ENCODE measurements at regions not wholly inside any gene's neighbourhood (a gene's known extent, or its start where the extent isn't known, plus 50 kb on each side); places are given as distances from the start of the nearest gene placed in this dataset.
"Not testable (repeated sequence)": the region's sequence is repeated elsewhere in the genome, so short reads cannot be mapped to it uniquely, and the experiment has no call there.

DNA sequence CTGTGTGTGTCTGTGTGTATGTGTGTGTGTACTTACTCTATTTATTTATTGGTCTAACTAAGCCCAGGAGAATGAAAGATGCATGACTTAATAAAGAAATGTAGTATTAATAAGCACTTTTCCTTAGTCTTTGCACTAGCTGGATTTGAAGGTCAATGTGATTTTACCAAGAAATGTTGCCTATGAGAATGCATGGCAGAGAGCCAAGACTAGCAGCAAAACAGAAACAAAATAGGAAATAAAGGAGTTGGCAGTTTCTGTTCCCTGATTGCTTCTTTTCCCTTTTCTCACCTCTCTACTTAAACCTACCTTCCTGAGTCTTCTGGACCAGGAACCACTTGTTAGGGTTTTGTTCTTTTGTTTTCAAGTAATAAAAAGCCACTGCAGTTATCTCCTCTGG lies 286.1 kb downstream of the KCTD12 start:
- DNase-seq = no peak

DNA sequence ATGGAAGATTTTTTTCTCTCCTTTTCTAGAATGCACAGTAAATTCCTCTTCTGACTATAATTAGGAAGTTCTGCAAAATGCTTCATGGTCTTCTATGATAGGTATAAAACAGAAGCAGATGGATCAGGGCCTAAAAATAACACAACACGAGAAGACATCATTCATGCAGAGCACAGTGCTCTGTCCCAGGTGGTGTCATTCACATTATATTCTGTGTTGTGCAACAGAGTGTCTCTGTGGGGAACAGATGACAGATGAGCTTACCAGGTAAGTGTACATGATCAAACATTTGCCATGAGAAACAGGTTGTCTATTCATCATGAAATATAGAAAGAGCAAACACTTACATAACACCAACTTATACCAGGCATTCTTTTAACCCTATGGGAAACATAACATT lies 288.3 kb downstream of the KCTD12 start:
- peak; percentile 7 for DNase-seq

DNA sequence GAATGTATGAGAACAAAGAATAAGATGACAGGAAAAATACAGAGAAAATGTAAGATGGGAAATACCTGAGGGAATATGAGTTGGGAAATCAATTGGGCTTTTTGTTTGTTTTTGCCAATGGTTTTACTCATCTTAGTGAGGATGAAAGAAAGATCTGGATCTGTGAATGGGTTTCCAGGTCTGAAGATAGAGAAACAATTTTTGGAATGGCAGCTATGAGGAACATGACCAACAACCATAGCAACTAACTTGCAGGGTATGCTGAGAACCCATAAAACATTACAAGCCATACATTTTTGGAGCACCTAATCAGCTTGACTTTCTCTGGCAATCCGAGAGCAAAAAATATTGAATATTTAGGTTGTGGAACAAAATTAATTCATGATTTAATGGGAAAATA lies 290.0 kb downstream of the KCTD12 start:
- no peak for DNase-seq

DNA sequence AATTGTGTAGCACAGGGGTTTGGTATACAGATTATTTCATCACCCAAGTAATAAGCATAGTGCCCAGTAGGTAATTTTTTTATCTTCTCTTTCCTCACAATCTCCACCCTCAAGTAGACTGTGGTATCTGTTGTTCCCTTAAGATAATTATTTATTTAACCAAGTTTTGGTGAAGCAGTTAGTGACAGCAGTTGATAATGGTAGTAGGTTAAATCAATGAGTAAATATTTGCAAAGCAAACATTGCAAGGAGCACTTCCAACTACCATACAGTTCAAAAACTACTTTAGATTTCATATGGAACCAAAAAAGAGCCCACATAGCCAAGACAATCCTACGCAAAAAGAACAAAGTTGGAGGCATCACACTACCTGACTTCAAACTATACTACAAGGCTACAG lies 291.8 kb downstream of the KCTD12 start:
- DNase-seq = no peak

DNA sequence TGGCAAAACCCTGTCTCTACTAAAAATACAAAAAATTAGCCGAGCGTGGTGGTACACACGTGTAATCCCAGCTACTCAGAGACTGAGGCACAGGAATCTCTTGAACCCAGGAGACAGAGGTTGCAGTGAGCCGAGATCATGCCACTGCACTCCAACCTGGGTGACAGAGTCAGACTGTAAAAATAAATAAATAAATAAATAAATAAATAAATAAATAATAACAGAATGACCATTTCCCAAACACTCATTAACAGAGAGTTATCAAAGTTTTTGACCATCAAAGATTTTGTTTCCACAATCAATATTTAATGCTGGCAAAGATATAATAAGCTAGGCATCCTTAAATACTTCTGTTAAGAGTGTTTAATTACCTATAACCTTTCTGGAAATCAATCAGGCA lies 299.4 kb downstream of the KCTD12 start:
- no peak for DNase-seq

DNA sequence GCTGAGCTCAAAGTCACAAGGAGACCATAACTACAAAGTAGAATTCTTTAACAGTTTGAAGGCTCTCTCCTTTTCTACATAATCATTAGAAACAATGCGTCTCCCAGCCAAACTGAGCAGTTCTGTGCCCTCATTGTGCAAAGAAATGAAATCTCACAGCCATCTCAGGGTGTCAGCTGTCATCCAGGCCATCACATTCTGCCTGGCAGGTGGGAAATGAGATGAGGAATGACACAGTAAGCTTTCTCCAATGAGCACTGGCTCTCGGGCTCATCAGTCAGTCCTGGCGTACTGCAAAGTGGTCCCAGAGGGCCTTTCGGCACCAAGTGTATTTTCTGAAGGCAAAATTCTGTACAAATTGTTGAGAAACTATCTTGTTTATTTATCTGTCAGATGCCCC lies 306.5 kb downstream of the KCTD12 start:
- no peak for DNase-seq

DNA sequence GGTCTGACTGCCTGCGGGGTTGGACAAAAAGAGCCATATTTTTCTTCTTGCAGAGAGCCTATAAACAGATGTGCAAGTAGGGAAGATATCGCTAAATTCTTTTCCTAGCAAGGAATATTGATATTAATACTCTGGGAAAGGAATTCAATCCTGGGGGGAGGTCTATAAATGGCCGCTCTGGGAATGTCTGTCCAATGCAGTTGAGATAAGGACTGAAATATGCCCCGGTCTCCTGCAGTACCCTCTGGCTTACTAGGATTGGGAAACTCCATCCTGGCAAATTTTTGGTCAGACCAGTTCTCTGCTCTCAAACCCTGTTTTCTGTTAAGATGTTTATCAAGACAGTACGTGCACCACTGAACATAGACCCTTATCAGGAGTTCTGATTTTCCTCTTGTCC lies 310.6 kb downstream of the KCTD12 start:
- DNase-seq = not testable (repeated sequence)

DNA sequence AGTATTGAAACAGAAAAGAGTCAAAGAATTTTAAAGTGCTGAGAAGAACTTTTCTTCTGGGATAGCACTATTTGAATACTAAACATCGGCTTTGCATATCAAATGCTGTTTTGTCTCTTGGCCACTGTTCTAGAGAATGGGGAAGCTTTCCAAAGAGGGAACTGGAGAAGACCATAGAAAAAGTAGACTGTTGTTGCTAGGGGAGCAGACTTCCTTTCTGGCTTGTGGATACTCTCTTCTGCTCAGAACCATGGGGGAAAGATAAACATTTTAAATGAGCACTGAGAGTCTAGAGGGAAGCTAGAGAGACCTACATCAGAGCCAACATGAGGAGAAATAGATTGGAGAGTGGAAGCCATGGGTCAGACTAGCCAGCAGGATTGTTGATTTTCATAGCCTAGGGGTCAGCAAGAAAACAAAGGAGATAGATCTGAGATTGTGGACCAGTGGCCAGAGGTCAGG lies 315.7 kb downstream of the KCTD12 start:
- no peak for DNase-seq

DNA sequence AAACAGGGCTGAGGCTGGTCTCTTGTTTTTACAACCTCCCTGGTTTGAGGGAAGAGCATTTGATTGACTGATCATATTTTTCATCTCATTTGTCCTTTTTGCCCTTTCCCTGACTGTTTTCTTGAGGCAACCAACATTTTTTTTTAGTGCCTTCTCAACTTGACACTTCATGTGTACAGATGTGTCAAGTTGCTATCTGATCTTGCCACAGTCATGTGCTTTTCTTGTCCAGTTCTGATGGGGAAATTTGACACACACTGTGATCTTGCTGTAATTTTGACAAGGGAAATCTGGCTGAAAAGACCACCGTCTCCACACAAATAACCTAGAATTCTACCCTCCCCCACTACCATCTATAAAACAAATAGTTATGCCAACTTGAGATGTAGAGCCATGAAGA lies 329.6 kb downstream of the KCTD12 start:
- no peak for DNase-seq

DNA sequence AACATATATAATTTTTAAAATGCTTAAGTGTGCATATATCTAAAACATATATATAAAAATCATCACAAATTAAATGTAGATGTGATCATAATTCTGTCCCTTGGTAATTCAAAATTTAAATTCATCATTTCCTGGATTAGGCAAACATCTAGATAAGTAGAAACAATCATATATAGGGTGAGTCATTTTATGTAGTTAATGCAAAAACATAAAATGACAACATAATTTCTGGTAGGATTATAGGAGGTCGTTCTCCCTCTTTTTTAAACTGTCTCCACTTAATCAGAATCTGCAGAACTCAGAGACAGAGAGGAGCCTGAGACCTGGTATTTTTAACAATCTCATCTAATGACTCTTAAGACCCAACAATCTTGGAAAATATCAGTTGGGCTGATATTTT lies 333.4 kb downstream of the KCTD12 start:
- DNase-seq = no peak

DNA sequence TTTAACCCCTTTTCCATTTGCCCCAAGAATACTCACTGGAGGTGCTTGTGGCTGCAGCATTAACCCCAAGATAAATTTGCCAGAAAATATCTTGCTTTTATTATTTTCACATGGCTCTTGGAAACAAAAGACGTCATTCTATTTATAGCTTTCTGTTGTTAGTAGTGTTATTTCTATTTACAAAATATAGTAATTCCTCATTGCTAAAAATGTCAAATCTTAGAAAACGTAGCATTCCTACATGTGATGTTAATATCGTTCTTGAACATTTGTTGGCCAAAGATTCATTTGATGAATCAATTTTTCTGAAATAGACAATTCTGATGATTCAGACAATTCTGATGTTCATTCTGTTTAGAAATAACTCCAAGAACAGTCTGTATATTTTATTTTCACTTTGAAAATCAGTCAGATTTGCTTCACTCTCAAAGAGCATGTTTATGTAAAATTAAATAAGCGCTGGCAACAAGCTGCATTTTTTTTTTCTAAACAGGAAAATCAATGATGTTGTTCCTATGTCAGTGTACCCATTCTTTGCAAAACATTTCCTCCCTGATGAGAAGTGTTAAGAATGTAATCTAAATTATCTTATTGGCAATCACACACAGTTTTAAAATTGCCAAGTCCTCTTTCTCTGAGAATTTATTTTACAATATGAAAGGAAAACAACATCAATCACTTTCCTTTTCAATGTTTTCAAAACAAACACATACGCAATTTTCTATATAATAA lies 334.0 kb downstream of the KCTD12 start:
- no peak for DNase-seq

DNA sequence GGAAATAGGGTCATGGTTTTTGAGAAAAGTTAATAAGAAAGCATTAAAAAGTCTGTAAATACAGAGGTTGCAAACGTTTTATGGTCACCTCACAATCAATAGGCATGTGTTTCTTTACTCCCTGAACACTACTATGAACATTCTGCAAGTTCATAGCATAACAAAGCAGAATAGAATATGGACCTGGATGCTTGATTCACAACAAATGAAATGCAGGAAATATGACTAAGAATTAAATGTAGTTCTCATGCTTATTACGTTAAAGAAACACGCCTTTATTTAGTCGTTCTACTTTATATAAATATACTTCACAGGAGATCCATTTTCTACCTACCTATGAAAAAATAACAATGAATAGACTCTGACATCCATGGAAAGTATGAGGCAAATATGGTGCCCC lies 344.0 kb downstream of the KCTD12 start:
- DNase-seq = no peak

DNA sequence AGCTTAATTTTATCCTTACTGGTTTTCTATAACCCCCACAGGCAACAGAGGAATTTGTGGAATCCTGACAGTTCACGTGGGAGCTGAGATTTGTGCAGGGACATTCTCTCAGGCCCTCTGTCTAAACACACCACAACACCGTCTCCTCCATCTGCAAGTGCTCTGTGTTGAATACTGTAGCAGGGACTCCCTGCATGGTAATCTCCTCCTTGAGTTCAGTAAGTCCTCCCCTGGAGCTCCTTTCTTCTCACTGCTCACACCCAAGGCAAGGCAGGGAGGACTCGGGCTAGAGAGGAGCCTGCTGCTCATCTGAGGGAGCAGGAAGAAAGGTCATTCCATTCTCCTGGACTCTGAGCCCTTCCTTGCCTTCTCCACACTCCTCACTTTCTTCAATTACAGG lies 348.2 kb downstream of the KCTD12 start:
- no peak for DNase-seq

DNA sequence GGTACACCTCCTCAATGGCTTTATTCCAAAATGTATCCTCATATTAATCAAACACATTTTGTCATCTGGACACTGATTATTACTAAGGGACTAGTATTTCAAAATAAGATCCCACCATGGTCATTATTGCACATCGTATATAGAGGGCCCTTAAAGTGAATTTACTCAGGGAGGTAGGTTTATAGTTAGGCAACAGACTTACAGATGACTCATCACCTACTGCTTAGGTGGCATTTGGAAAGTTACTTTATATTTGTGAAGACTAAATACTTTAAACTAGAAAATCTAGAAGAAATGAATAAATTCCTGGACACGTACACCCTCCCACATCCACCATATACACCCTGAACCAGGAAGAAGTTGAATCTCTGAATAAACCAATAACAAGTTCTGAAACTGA lies 353.0 kb downstream of the KCTD12 start:
- no peak for DNase-seq

DNA sequence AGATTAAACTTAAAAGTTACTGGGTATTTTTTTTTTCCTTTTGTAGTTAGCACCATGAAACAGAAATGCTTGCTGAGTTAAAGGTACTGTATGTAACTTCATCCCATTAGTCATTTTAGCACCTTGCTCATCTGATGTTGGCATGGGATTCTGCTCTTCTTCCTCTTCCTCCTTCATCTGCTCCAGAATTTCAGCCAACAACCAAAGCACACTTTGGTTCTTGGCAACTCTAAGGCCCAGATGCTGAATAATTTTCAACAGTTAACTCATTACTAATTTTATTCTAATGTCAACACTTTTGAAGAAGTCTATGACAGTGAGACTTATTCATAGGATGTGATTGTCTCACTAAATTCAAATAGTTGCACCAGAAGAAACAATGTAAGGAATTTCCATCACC lies 359.2 kb downstream of the KCTD12 start:
- no peak for DNase-seq

DNA sequence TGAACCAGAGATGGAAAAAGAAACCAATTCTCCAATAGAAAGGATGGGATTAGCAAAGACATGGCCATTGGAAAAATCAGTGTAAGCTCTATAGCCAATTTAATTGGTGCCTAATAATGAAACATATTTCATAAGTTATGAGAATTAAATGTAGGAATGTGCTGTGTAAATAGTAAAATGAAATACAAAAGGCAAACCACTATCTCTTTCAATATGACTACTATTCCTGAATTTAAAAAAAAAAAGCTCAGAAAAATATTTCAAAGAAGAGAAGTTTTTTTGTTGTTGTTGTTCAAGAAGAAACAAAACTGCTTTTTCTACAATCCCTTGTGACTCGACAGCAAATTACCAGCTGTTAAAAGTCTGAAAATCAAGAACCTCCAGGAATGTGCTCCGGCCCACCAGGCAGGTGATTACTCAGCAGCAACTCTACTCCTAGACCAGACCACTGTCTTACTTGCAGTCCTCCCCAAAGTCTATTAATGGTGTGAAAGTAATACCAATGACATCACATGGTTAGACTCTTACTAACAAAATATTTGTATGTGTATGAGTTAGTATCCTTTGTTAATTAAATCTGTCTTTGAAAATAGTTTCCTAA lies 362.4 kb downstream of the KCTD12 start:
- DNase-seq = no peak

DNA sequence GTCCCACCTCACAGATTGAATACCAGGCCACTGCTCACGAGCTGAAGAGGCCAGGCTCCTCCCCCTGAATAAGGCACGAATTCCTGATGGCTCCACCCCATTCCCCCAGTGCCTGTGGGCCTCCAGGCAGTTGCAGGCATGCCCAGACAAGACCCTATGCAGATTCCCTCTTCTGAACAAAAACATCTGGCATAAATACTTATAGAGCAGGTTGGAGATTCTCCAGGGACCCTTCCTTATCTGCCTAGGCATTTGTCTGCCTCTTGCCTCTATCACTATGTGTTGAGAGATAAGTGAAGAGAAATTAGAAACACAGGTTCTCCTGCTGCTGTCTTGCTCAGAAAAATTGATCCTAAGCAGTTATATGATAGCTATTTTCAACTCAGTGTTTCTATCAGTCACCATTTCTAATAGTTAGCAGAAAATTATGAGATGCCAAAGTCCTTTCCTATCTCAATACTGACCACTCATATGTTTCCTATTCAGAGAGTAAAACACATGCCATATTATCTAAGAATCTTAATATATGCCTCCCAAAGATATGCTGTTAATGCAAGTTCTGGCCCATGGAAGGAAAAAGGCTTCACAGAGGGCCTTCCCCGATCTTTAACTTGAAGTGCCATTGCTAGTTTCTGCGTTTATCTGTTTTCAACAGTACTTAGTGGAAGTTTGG lies 364.0 kb downstream of the KCTD12 start:
- no peak for DNase-seq

DNA sequence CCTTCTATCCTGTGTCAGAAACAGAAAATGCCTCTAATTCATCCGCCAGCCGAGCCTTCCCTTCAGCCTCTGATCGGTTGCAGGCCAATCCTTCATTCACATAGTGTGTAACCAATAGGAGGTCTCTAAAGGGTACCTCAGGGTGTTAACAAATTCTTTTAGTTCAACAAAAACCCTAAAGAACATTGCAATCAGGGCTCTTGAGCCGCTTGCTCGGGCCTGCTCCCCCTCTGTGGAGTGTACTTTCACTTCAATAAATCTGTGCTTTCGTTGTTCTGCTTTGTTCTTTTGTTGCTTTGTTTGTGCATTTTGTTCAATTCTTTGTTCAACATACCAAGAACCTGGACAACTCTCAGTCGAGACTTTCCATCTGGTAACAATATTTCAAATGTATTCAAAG lies 366.5 kb downstream of the KCTD12 start:
- DNase-seq = no peak

DNA sequence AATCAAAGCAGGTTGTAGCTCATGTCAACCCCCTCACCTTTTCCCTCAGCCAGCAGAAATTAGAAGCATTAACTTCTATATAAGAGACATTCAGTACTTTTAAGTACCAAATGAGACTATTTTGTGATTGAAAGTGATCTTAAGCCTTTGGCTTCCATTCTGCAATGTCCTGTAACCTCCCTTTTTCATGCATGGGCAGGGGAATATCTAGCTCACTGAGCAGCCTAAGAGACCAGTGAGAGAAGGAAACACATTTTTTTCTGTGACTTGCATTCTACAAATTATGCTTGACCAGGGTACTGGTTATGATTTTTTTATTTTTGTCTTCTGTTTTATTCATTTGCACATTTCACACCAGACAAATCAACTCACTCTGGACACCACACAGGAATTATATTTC lies 369.6 kb downstream of the KCTD12 start:
- no peak for DNase-seq

DNA sequence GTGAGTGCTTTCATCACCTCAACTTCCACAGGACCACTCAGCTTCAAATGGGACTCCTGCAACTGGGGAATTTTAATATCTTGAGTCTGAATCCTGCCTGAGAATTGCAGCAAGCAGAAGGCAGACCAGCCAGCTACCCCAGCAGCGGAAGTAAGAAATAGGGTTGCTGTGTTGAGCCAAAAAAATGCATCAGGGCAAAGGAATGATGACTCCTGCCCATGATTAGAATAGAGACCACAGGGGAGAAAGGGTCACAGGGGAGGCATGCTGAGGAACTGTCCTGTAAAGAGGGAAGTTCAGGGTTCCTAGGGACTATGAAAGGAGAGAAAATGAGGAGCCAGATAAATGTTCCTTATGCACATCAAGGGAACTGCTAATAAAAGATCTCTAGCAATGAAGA lies 370.2 kb downstream of the KCTD12 start:
- no peak for DNase-seq

DNA sequence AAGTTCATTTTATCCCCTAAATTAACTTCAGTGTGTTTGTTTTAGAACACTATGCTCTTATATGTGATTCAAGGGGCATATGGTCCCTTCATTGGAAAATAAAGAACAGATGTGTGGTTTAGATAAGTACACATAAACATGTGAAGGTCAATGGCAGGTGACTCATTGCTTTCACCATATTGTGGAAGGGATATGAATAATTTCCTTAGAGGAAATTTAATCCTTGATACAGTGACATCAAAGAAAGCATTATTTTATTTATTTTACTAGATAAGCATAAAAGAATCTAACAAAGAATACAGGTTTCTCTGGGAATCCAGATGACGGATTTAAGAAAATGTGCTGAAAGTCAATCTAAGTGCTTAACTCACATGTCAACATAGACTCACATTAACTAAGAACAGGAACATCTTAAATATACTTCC lies 373.5 kb downstream of the KCTD12 start:
- no peak for DNase-seq

DNA sequence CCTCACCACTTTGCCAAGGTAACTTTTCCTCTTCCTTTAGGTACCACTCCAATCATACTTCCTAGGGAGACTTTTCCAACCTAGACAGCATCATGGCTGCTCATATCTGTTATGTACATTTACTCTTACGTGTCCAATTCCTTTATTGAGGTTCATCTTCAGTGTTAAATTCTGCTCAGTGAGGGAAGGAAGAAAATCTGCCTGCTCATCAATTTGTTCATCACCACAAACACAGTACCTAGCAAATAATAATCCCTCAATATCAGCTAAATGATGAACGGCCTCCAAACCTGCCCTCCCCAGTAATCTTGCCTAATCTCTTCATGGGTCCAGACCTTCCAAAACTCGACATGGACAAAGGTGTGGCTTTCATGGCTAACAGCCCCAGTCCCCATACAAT lies 380.8 kb downstream of the KCTD12 start:
- DNase-seq = no peak

DNA sequence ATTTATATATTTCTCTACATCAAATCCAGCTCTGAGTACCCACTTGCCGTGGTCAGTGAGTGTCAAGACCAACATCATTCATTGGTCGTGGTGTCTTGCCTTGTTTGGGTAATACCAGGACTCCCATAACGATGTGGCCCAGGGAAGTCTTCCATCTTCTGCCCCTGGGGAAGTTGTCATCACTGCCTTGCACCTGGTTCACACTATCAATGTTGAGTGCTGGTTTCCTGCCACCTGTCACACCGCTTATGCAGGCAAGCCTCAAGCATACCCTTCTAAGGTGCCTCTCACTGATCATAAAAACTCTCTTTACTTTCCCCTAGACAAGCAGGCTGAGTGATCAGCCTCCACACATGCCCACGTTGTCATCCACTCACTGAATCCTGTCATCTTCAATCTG lies 382.4 kb downstream of the KCTD12 start:
- DNase-seq = peak; percentile 23

DNA sequence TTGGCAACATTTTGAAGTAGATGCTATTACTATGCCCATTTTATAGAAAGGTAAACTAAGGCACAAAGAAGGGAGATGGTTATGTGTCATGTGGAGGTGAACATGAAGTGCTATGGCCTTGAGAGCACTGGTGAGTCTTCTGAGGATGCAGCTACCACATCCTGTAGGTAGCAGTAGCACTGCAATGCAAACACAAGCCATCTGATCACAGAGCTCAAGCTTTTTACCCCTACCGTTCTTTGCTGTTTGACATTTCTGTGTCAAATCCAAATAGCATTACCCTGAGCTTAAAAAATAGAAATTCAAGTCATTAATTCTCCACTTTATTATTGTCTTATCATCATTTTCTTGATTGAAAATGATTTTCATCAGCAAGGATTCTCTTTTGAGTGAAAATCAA lies 382.9 kb downstream of the KCTD12 start:
- no peak for DNase-seq
